GM12875 (cell line): ENCODE measurements at regions not wholly inside any gene's neighbourhood (a gene's known extent, or its start where the extent isn't known, plus 50 kb on each side); places are given as distances from the start of the nearest gene placed in this dataset.

ENCODE experiments used
- H3K4me3 ChIP-seq: one replicate; pipeline ENCODE4 v1.5.1; 2011; ENCODE audit warnings: low read depth, low read length, control low read depth
- CTCF ChIP-seq: IDR thresholded peaks from 2 replicates; pipeline ENCODE4 v1.5.1; 2011; ENCODE audit warnings: low read depth, mild to moderate bottlenecking, control low read depth, inconsistent platforms, low read length, moderate library complexity, borderline replicate concordance; ENCODE audit not compliant: insufficient read depth

- no peak overlapping the region for H3K4me3 ChIP-seq
- no peak for TF ChIP-seq CTCF
These were observed 235.6 kb downstream of the SPRY2 start for GRCh38 chr13:80105350-80105749.

GRCh38 chr13:80101040-80101439 lies 239.9 kb downstream of the SPRY2 start:
- H3K4me3 ChIP-seq: no peak overlapping the region
- TF ChIP-seq CTCF: no peak

- no peak overlapping the region for H3K4me3 ChIP-seq
- no peak for TF ChIP-seq CTCF
These were observed 240.3 kb downstream of the SPRY2 start for GRCh38 chr13:80100636-80101035.

- TF ChIP-seq CTCF: no peak
- H3K4me3 ChIP-seq: no peak overlapping the region
These were observed 243.4 kb downstream of the SPRY2 start for GRCh38 chr13:80097561-80097960.

GRCh38 chr13:80096383-80096782 lies 244.5 kb downstream of the SPRY2 start:
- TF ChIP-seq CTCF: no peak

GRCh38 chr13:80094526-80094925 lies 246.4 kb downstream of the SPRY2 start:
- no peak overlapping the region for H3K4me3 ChIP-seq
- no peak for TF ChIP-seq CTCF

More at GRCh38 chr13:80096383-80096782, 244.5 kb downstream of the SPRY2 start:
- no peak overlapping the region for H3K4me3 ChIP-seq

GRCh38 chr13:80093888-80094287 lies 247.0 kb downstream of the SPRY2 start:
- TF ChIP-seq CTCF: no peak

More at GRCh38 chr13:80093888-80094287, 247.0 kb downstream of the SPRY2 start:
- H3K4me3 ChIP-seq: no peak overlapping the region
